Activated CD8-positive, alpha-beta T cell treated with anti-CD3 and anti-CD28 coated beads for 36 hours (primary cell): ENCODE measurements at regions not wholly inside any gene's neighbourhood (a gene's known extent, or its start where the extent isn't known, plus 50 kb on each side); places are given as distances from the start of the nearest gene placed in this dataset.

Experiments
- ATAC-seq: fragments of 200-7000 bp; cut with Tn5 transposase; one replicate; pipeline ENCODE4 v1.10.0; 2021; ENCODE audit warnings: mild to moderate bottlenecking, moderate library complexity
- CTCF ChIA-PET: fragments of 350-600 bp; sonication (Branson Sonifier 250); formaldehyde crosslinking; loops from one replicate; lab custom pipeline; 2021; ENCODE audit warnings: antibody characterized with exemption; lab: Charles Lee
- POLR2A ChIA-PET: fragments of 350-600 bp; sonication (Branson Sonifier 250); formaldehyde crosslinking; loops from one replicate; lab custom pipeline; 2021; ENCODE audit warnings: antibody characterized with exemption; lab: Charles Lee
- DNase-seq: peaks from one replicate; pipeline ENCODE4 v3.0.0-alpha.2; 2020
- H3K27ac Mint-ChIP-seq: one replicate; pipeline ENCODE4 v1.8.0; 2021; ENCODE audit warnings: mild to moderate bottlenecking, mixed read lengths
- H3K27me3 Mint-ChIP-seq: one replicate; pipeline ENCODE4 v1.8.0; 2021; ENCODE audit warnings: mixed read lengths
- H3K36me3 Mint-ChIP-seq: one replicate; pipeline ENCODE4 v1.8.0; 2021; ENCODE audit warnings: low read depth, mixed read lengths
- H3K4me1 Mint-ChIP-seq: one replicate; pipeline ENCODE4 v1.8.0; 2021; ENCODE audit warnings: low read depth, mixed read lengths
- H3K4me3 Mint-ChIP-seq: one replicate; pipeline ENCODE4 v1.8.0; 2021; ENCODE audit warnings: mild to moderate bottlenecking, moderate library complexity, mixed read lengths
- H3K9me3 Mint-ChIP-seq: one replicate; pipeline ENCODE4 v1.8.0; 2021; ENCODE audit warnings: mixed read lengths
- intact Hi-C: fragments of 100-400 bp; cut with micrococcal nuclease; formaldehyde crosslinking; loops from one replicate; pipeline ENCODE4 v1.10.0; 2022
- TF ChIP-seq, protein P1 (sequence below): fragments of 200-600 bp; IDR thresholded peaks from one replicate; pipeline ENCODE4 v1.8.0; 2022; ENCODE audit warnings: antibody characterized with exemption, mild to moderate bottlenecking

DNA sequence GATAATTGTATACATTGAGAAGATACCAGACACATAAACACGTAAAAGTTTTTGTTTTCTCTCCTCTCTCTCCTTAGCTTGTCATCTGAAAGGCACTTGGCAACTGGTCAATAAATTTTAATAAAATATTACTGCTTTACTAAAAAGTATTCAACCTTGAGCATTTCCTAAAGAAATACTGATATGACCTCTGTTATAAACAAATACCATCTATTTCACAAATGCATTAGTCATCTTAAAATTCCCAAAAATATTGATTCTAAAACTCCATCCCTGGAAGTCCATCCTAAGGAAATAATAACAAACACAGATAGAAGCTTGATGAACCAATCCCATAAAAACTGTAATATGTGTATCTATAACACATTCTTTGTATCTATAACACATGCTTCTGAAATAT, 483.2 kb downstream of the TLR4 start:
- ATAC-seq = no peak
- intact Hi-C loops = no loop called here
- CTCF ChIA-PET = no interaction called here
- no peaks in the 10 kb centered on the region for H3K4me1 Mint-ChIP-seq
- TF ChIP-seq, protein P1, sequence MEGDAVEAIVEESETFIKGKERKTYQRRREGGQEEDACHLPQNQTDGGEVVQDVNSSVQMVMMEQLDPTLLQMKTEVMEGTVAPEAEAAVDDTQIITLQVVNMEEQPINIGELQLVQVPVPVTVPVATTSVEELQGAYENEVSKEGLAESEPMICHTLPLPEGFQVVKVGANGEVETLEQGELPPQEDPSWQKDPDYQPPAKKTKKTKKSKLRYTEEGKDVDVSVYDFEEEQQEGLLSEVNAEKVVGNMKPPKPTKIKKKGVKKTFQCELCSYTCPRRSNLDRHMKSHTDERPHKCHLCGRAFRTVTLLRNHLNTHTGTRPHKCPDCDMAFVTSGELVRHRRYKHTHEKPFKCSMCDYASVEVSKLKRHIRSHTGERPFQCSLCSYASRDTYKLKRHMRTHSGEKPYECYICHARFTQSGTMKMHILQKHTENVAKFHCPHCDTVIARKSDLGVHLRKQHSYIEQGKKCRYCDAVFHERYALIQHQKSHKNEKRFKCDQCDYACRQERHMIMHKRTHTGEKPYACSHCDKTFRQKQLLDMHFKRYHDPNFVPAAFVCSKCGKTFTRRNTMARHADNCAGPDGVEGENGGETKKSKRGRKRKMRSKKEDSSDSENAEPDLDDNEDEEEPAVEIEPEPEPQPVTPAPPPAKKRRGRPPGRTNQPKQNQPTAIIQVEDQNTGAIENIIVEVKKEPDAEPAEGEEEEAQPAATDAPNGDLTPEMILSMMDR = no peak
- no peaks in the 10 kb centered on the region for H3K36me3 Mint-ChIP-seq
- POLR2A ChIA-PET = no interaction called here
- H3K27me3 Mint-ChIP-seq = no peaks in the 10 kb centered on the region
- H3K9me3 Mint-ChIP-seq = peaks cover 5% of the 10 kb centered on the region
- no peak overlapping the region for H3K27ac Mint-ChIP-seq
- H3K4me3 Mint-ChIP-seq = no peak overlapping the region
- no peak for DNase-seq

DNA sequence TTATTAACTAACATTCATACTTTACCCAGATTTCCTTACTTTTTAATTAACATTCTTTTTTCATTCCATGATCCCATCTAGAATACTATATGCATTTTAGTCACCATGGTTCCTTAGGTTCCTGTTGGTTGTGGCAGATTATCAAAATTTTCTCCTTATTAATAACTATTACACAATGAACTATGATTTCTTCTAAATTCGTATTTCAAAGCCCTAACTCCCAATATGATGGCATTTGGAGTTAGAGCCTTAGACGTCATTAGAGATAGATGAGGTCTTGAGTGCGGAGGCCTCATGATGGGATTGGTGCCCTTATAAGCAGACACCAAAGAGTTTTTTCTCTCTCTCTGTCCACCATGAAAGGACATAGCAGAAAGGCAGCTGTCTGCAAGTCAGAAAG, 485.4 kb downstream of the TLR4 start:
- TF ChIP-seq, protein P1 = no peak
- H3K27ac Mint-ChIP-seq = no peak overlapping the region
- DNase-seq (no peak), ATAC-seq (no peak)
- no peaks in the 10 kb centered on the region for H3K27me3 Mint-ChIP-seq
- intact Hi-C loops = no loop called here
- H3K36me3 Mint-ChIP-seq = no peaks in the 10 kb centered on the region
- H3K4me3 Mint-ChIP-seq = no peak overlapping the region
- ChIA-PET CTCF (no interaction called here), POLR2A (no interaction called here)
- peaks cover 9% of the 10 kb centered on the region for H3K9me3 Mint-ChIP-seq
- H3K4me1 Mint-ChIP-seq = no peaks in the 10 kb centered on the region

DNA sequence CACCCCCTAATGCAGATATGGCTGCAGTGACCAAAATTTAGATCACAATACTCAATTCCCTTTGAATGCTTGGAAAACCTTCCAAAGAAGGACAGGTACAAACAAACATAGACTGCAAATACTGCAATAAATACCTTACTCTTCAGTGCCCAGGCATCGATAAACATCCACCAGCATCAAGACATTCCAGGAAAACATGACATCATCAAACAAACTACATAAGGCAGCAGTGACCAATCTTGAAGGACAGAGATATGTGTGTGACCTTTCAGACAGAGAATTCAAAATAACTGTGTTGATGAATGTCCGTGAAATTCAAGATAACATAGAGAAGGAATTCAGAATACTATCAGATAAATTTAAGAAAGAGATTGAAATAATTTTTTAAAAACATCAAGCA, 488.6 kb downstream of the TLR4 start:
- intact Hi-C loops = no loop called here
- CTCF ChIA-PET = no interaction called here
- TF ChIP-seq, protein P1 = no peak
- Mint-ChIP-seq H3K9me3 (peaks cover 7% of the 10 kb centered on the region), H3K4me1 (no peaks in the 10 kb centered on the region), H3K4me3 (no peak overlapping the region), H3K27me3 (no peaks in the 10 kb centered on the region), H3K27ac (no peak overlapping the region), H3K36me3 (no peaks in the 10 kb centered on the region)
- no peak for DNase-seq
- ATAC-seq = no peak
- POLR2A ChIA-PET = no interaction called here

DNA sequence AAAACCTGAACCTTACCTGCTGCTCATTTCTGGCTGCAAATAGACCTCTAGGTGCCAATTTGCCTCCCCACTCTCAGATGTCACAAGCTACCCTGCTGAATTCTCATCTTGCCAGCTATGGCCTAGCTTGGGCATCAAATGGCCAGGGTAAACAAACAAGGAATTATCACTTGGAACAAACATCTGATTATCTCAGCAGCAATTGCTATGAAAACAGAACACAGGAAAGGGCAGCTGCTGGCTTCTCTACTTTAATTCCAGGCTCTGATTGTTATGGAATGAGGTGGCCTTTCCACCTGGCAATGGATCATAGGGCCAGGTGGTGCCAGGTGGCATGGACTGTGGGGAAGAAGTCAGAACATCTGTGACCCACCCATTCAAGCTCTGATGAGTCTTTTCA, 505.1 kb downstream of the TLR4 start:
- ChIA-PET POLR2A (no interaction called here), CTCF (no interaction called here)
- no peak for DNase-seq
- Mint-ChIP-seq H3K27ac (no peak overlapping the region), H3K4me3 (no peak overlapping the region), H3K27me3 (no peaks in the 10 kb centered on the region), H3K36me3 (no peaks in the 10 kb centered on the region), H3K9me3 (peaks cover 5% of the 10 kb centered on the region), H3K4me1 (no peaks in the 10 kb centered on the region)
- no peak for ATAC-seq
- intact Hi-C loops = no loop called here
- TF ChIP-seq, protein P1 = no peak

DNA sequence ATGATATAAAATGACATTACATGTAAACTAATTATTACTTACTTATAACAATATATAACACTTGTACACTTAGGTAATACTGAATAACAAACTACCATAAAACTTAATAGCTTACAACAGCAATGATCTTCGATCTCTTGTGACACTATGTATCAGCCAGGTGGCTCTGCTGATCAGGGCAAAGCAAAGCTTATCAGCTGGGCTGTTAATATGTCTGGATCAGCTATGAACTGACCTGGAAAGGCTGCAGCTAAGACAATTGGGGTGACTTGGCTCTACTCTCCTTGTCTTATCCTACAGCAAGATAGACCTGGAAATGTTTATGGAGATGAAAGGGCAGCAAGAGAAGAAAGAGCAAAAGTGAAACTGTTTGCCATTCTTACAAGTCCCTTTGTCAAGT, 511.3 kb downstream of the TLR4 start:
- intact Hi-C loops = no loop called here
- POLR2A ChIA-PET = no interaction called here
- Mint-ChIP-seq H3K27ac (no peak overlapping the region), H3K4me1 (no peaks in the 10 kb centered on the region), H3K27me3 (no peaks in the 10 kb centered on the region), H3K36me3 (no peaks in the 10 kb centered on the region), H3K4me3 (no peak overlapping the region), H3K9me3 (peaks cover 5% of the 10 kb centered on the region)
- DNase-seq = no peak
- CTCF ChIA-PET = no interaction called here
- TF ChIP-seq, protein P1 = no peak
- no peak for ATAC-seq
